ENCODE measurements at regions not wholly inside any gene's neighbourhood (a gene's known extent, or its start where the extent isn't known, plus 50 kb on each side); places are given as distances from the start of the nearest gene placed in this dataset.

DNA sequence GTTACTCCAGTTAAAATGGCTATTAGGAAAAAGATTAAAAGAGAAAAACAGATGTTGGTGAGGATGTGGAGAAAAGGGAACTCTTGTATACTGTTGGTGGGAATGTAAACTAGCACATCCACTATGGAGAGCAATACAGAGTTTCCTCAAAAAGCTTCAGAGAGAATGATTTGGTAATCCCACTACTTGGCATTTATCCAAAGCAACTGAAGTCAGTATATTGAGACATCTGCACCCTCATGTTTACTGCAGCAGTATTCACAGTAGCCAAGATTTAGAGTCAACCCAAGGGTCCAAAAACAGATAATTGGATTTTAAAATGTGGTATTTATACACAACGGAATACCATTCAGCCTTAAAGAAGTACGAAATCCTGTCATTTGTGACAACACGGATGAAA, 469.5 kb downstream of the QKI start:
- no peak overlapping the region for H3K14ac ChIP-seq (ENCODE audit: insufficient read depth, low read length)
- Mint-ChIP-seq H3K4me3 (no peak overlapping the region), H3K27me3 (ENCODE audit: low read depth) (no peaks in the 10 kb centered on the region), H3K36me3 (ENCODE audit: insufficient read depth in 1 of 3, low read depth in 3 of 3) (peaks cover 0 to 19% (median 8%) of the 10 kb centered on the region in 3 experiments; a peak in 5 of 7 replicates), H3K27ac (no peak overlapping the region), H3K4me1 (no peaks in the 10 kb centered on the region), H3K9me3 (peaks cover 10 to 13% of the 10 kb centered on the region in 2 experiments)
- H3K9me3 ChIP-seq (ENCODE audit: control insufficient read depth, low read depth, low read length): no peaks in the 10 kb centered on the region
- no peak overlapping the region for H4K91ac ChIP-seq (ENCODE audit: insufficient read length, low read depth, low read length)
- H3K79me1 ChIP-seq (ENCODE audit: insufficient read depth, low read depth, low read length, poor library complexity, severe bottlenecking): no peaks in the 10 kb centered on the region
- H2BK20ac ChIP-seq (ENCODE audit: low read depth, low read length, poor library complexity, severe bottlenecking): no peak overlapping the region
- no peak for DNase-seq
- no peak overlapping the region for H2AFZ ChIP-seq (ENCODE audit: low read length)
- H4K8ac ChIP-seq (replicated peaks; ENCODE audit: insufficient read length, low read depth, low read length): no peak overlapping the region
- no peaks in the 10 kb centered on the region for H3K27me3 ChIP-seq (ENCODE audit: insufficient read depth, low read length)
- H4K5ac ChIP-seq (ENCODE audit: insufficient read length, low read depth, low read length): no peak overlapping the region
- H2BK15ac ChIP-seq (ENCODE audit: low read depth, low read length): no peak overlapping the region
- no peaks in the 10 kb centered on the region for H3K79me2 ChIP-seq (ENCODE audit: insufficient read depth, low read length)
- no peak overlapping the region for H3K23ac ChIP-seq (ENCODE audit: insufficient read length, low read depth, low read length)
- H3K27ac ChIP-seq (ENCODE audit: insufficient read length, low read depth, low read length): no peak overlapping the region
- TF ChIP-seq, protein P1, sequence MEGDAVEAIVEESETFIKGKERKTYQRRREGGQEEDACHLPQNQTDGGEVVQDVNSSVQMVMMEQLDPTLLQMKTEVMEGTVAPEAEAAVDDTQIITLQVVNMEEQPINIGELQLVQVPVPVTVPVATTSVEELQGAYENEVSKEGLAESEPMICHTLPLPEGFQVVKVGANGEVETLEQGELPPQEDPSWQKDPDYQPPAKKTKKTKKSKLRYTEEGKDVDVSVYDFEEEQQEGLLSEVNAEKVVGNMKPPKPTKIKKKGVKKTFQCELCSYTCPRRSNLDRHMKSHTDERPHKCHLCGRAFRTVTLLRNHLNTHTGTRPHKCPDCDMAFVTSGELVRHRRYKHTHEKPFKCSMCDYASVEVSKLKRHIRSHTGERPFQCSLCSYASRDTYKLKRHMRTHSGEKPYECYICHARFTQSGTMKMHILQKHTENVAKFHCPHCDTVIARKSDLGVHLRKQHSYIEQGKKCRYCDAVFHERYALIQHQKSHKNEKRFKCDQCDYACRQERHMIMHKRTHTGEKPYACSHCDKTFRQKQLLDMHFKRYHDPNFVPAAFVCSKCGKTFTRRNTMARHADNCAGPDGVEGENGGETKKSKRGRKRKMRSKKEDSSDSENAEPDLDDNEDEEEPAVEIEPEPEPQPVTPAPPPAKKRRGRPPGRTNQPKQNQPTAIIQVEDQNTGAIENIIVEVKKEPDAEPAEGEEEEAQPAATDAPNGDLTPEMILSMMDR (conservative IDR thresholded peaks at IDR 0.05): no peak
- no peak overlapping the region for H3K4me2 ChIP-seq (ENCODE audit: insufficient read depth, insufficient read length, low read length)
- no peak overlapping the region for H3K9ac ChIP-seq (ENCODE audit: extremely low read depth, insufficient read length, low read length)
- H2BK120ac ChIP-seq (ENCODE audit: low read depth, low read length, poor library complexity, severe bottlenecking): no peak overlapping the region
- H3K18ac ChIP-seq (ENCODE audit: insufficient read length, low read depth, low read length): no peak overlapping the region
- no peak overlapping the region for H3T11ph ChIP-seq (ENCODE audit: low read length)
- no peak overlapping the region for H2BK12ac ChIP-seq (ENCODE audit: insufficient read length, low read depth, low read length)
- H4K20me1 ChIP-seq (ENCODE audit: control insufficient read depth, insufficient read depth, insufficient read length): no peaks in the 10 kb centered on the region
- no peaks in the 10 kb centered on the region for H3K23me2 ChIP-seq (ENCODE audit: insufficient read length, low read depth, low read length, poor library complexity, severe bottlenecking)
- H3K56ac ChIP-seq (ENCODE audit: insufficient read length, low read depth, low read length): no peak overlapping the region
- no peak overlapping the region for H3K4ac ChIP-seq (ENCODE audit: low read depth, low read length)
- no peak overlapping the region for H2AK5ac ChIP-seq (ENCODE audit: insufficient read length, low read length)
- WGBS (ENCODE audit: extremely low coverage, insufficient read length, low lambda C conversion rate): no CpG with 5 or more reads among the region's 3 CpGs
- no peaks in the 10 kb centered on the region for H3K4me1 ChIP-seq (ENCODE audit: insufficient read depth, low read length)
- H2BK5ac ChIP-seq (ENCODE audit: insufficient read length, low read length): no peak overlapping the region

Measured in H9 (cell line).